SK-N-SH (cell line): ENCODE measurements at regions not wholly inside any gene's neighbourhood (a gene's known extent, or its start where the extent isn't known, plus 50 kb on each side); places are given as distances from the start of the nearest gene placed in this dataset.

Source experiments
- CTCF ChIA-PET: fragments of 300-600, 350-600 bp; formaldehyde crosslinking; extraction: SDS; loops from one replicate; lab custom pipeline; 2021; lab: Yijun Ruan, JAX
- POLR2A ChIA-PET: fragments of 350-600 bp; sonication (Branson Sonifier 250); formaldehyde crosslinking; extraction: SDS; loops from one replicate; lab custom pipeline; 2020; ENCODE audit warnings: antibody characterized with exemption, inconsistent platforms; lab: Yijun Ruan, JAX
- DNase-seq: peaks from one replicate; pipeline ENCODE4 v3.0.0; 2012
- H2AFZ ChIP-seq: fragments of 200-600 bp; sonication (generic); 2 replicates; pipeline ENCODE4 v1.8.1; 2016; ENCODE audit warnings: antibody characterized with exemption, mild to moderate bottlenecking, low read depth
- H3F3A ChIP-seq: fragments of 200-600 bp; sonication (generic); replicated peaks from 2 replicates; pipeline ENCODE3; 2016; ENCODE audit warnings: antibody characterized with exemption, mild to moderate bottlenecking; ENCODE audit not compliant: insufficient read depth
- H3K27ac ChIP-seq, 2 experiments: fragments of 200-500 bp in 1 of 2; fragments of 200-600 bp in 1 of 2; sonication (Bioruptor generic) in 1 of 2; sonication (generic), shearing (Covaris generic) in 1 of 2; 2 replicates each; pipeline versions ENCODE4 v1.5.1 to v1.6.1; 2014 to 2016; ENCODE audit warnings: low read depth in 2 of 2, inconsistent platforms in 1 of 2, low read length in 1 of 2, mild to moderate bottlenecking in 1 of 2, mixed read lengths in 1 of 2
- H3K27me3 ChIP-seq: fragments of 200-600 bp; sonication (generic), shearing (Covaris generic); 2 replicates; pipeline ENCODE4 v1.6.1; 2016; ENCODE audit warnings: mixed run types; ENCODE audit not compliant: insufficient read depth
- H3K36me3 ChIP-seq, 2 experiments: fragments of 200-500 bp in 1 of 2; fragments of 200-600 bp in 1 of 2; sonication (Bioruptor generic) in 1 of 2; sonication (generic) in 1 of 2; replicated peaks in 1 of 2; 2 replicates each; pipeline versions ENCODE3 to v1.5.1; 2014 to 2016; ENCODE audit warnings: low read length in 1 of 2, mild to moderate bottlenecking in 1 of 2; ENCODE audit not compliant: insufficient read depth in 2 of 2, control insufficient read depth in 1 of 2
- H3K4me1 ChIP-seq, 2 experiments: fragments of 200-500 bp in 1 of 2; fragments of 200-600 bp in 1 of 2; sonication (Bioruptor generic) in 1 of 2; sonication (generic), shearing (Covaris generic) in 1 of 2; 2 replicates each; pipeline versions ENCODE4 v1.5.1 to v1.6.1; 2014 to 2016; ENCODE audit warnings: low read depth in 1 of 2, low read length in 1 of 2, mixed run types in 1 of 2; ENCODE audit not compliant: insufficient read depth in 2 of 2, control insufficient read depth in 1 of 2
- H3K4me2 ChIP-seq: fragments of 200-600 bp; sonication (generic), shearing (Covaris generic); 2 replicates; pipeline ENCODE4 v1.6.1; 2017; ENCODE audit warnings: mixed run types
- H3K4me3 ChIP-seq, 2 experiments: fragments of 200-500 bp in 1 of 2; fragments of 200-600 bp in 1 of 2; sonication (Bioruptor generic) in 1 of 2; sonication (generic), shearing (Covaris generic) in 1 of 2; 2 replicates each; pipeline versions ENCODE4 v1.5.1 to v1.8.1; 2014 to 2016; ENCODE audit warnings: low read depth in 2 of 2, inconsistent platforms in 1 of 2, low read length in 1 of 2, mild to moderate bottlenecking in 1 of 2, mixed read lengths in 1 of 2, moderate library complexity in 1 of 2
- H3K79me2 ChIP-seq: fragments of 200-600 bp; sonication (generic); 2 replicates; pipeline ENCODE4 v1.8.1; 2017; ENCODE audit warnings: mild to moderate bottlenecking; ENCODE audit not compliant: insufficient read depth
- H3K9ac ChIP-seq: fragments of 200-600 bp; sonication (generic); 2 replicates; pipeline ENCODE4 v1.6.1; 2017; ENCODE audit warnings: mixed run types
- H3K9me2 ChIP-seq: fragments of 200-600 bp; sonication (generic); 2 replicates; pipeline ENCODE4 v1.6.1; 2017; ENCODE audit warnings: mixed run types
- H3K9me3 ChIP-seq: fragments of 200-600 bp; sonication (generic); 2 replicates; pipeline ENCODE4 v1.6.1; 2017; ENCODE audit warnings: mixed run types, mild to moderate bottlenecking, moderate library complexity
- H4K20me1 ChIP-seq: fragments of 200-600 bp; sonication (generic); 2 replicates; pipeline ENCODE4 v1.6.1; 2017; ENCODE audit warnings: mild to moderate bottlenecking, mixed run types; ENCODE audit not compliant: insufficient read depth
- CHD2 ChIP-seq: fragments of 150-350 bp; IDR thresholded peaks from 2 replicates; pipeline ENCODE4 v1.6.1; 2018; ENCODE audit warnings: low read length; ENCODE audit not compliant: partially characterized antibody
- ELF1 ChIP-seq: IDR thresholded peaks from 2 replicates; pipeline ENCODE4 v1.4.0; 2012
- FOXJ3 ChIP-seq: sonication (generic); formaldehyde crosslinking; IDR thresholded peaks from 2 replicates; pipeline ENCODE4 v1.5.1; 2020; ENCODE audit warnings: mild to moderate bottlenecking, missing genetic modification reagents
- FOXM1 ChIP-seq: IDR thresholded peaks from 2 replicates; pipeline ENCODE4 v1.4.0; 2012; ENCODE audit warnings: low read depth, mild to moderate bottlenecking
- GATA2 ChIP-seq: sonication (generic); formaldehyde crosslinking; IDR thresholded peaks from 2 replicates; pipeline ENCODE4 v1.5.0; 2020; ENCODE audit warnings: mild to moderate bottlenecking, missing genetic modification reagents
- IRF3 ChIP-seq: fragments of 150-350 bp; IDR thresholded peaks from 2 replicates; pipeline ENCODE4 v1.6.1; 2016; ENCODE audit warnings: mild to moderate bottlenecking, low read depth, low read length
- NFIC ChIP-seq: IDR thresholded peaks from 2 replicates; pipeline ENCODE4 v1.4.0; 2012; ENCODE audit warnings: borderline replicate concordance
- NRF1 ChIP-seq: IDR thresholded peaks from 2 replicates; pipeline ENCODE4 v1.6.1; 2012; ENCODE audit warnings: low read depth, mild to moderate bottlenecking, low read length
- REST ChIP-seq: IDR thresholded peaks from 2 replicates; pipeline ENCODE4 v1.6.1; 2012; ENCODE audit warnings: mild to moderate bottlenecking, low read depth, low read length, moderate library complexity
- RFX5 ChIP-seq: IDR thresholded peaks from 2 replicates; pipeline ENCODE4 v1.6.1; 2012; ENCODE audit warnings: mild to moderate bottlenecking, improper control_type of control experiment, low read length
- RXRA ChIP-seq: IDR thresholded peaks from 2 replicates; pipeline ENCODE4 v1.4.0; 2012; ENCODE audit warnings: low read depth, mild to moderate bottlenecking, borderline replicate concordance
- TEAD4 ChIP-seq: IDR thresholded peaks from 2 replicates; pipeline ENCODE4 v1.4.0; 2012; ENCODE audit warnings: mild to moderate bottlenecking, borderline replicate concordance; ENCODE audit not compliant: insufficient read depth
- USF2 ChIP-seq: fragments of 150-350 bp; IDR thresholded peaks from 2 replicates; pipeline ENCODE4 v1.6.1; 2017; ENCODE audit warnings: antibody characterized with exemption, low read length, low read depth, borderline replicate concordance
- YY1 ChIP-seq: IDR thresholded peaks from 2 replicates; pipeline ENCODE4 v1.4.0; 2012; ENCODE audit warnings: low read depth, mild to moderate bottlenecking
- ZBTB33 ChIP-seq: IDR thresholded peaks from 2 replicates; pipeline ENCODE4 v1.4.0; 2012; ENCODE audit warnings: low read depth, borderline replicate concordance
- WGBS: methylation state at CpG from one replicate; pipeline ENCODE4 v1.1.6; 2017; ENCODE audit warnings: low lambda C conversion rate; 5-methylcytosine and 5-hydroxymethylcytosine counted together

GRCh38 chr15:31839388-31839787 lies 190.9 kb upstream of the CHRNA7 start (continued):
- no peak for TF ChIP-seq FOXM1

DNA sequence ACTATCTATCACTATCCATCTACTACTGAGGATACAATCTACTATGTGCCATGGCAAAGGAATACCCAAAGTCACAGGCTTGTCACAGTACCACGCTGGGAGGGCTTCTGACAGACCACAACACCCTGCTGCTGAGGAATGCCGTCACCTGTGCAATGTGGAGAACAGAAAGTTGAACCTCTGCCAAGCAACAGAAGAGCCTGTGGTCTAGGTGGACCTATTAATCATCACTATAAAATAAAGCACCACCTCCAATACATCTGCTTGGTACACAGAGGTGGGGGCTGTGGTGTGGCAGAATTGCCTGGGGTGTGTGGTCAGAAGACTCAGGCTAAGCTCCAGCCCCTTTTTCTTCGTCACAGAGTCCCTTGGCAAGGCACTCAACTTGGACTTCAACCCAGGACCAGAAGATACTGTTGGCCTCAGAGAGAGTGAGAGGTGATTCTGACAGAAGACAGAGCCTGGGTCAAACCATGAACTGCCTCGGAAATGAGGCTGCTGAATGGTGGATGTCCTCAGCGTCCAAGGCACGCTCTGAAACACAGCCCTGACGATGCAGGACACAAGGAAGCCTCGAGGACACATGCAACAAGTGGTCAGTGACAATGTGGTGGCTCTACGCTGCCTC lies 189.4 kb upstream of the CHRNA7 start:
- TF ChIP-seq ELF1 (no peak), IRF3 (no peak), NRF1 (no peak), ZBTB33 (no peak), CHD2 (no peak), YY1 (no peak), TEAD4 (no peak)
- H3K27ac ChIP-seq, result no peak overlapping the region
- no peak overlapping the region for H3K4me2 ChIP-seq
- H3K36me3 ChIP-seq, result no peaks in the 10 kb centered on the region
- no peak overlapping the region for H3K4me3 ChIP-seq
- H3F3A ChIP-seq, result no peaks in the 10 kb centered on the region
- H3K79me2 ChIP-seq, result no peaks in the 10 kb centered on the region
- H3K9ac ChIP-seq, result no peak overlapping the region
- H3K9me3 ChIP-seq, result no peaks in the 10 kb centered on the region
- H3K27me3 ChIP-seq, result no peaks in the 10 kb centered on the region
- H2AFZ ChIP-seq, result no peak overlapping the region
- peaks cover 0 to 10% of the 10 kb centered on the region in 2 experiments; a peak in 1 of 4 replicates for H3K4me1 ChIP-seq
- DNase-seq, result no peak
- ChIA-PET CTCF (interaction anchor here (1.3 kb wide), 1 partner anchor 27 kb away, joined by 3 read pairs; no protein-coding TSS in a partner anchor), POLR2A (no interaction called here)
- 24% methylated on average over 9 of the region's 9 CpGs for WGBS
- no peaks in the 10 kb centered on the region for H4K20me1 ChIP-seq
- no peaks in the 10 kb centered on the region for H3K9me2 ChIP-seq

- H3K4me3 ChIP-seq, result no peak overlapping the region
- H3K79me2 ChIP-seq, result no peaks in the 10 kb centered on the region
- TF ChIP-seq USF2 (no peak), REST (no peak), FOXJ3 (CRISPR knock-in tag) (no peak), RFX5 (no peak), RXRA (no peak), NFIC (no peak), TEAD4 (no peak), YY1 (no peak), CHD2 (no peak), GATA2 (CRISPR knock-in tag) (no peak)
- no peaks in the 10 kb centered on the region for H3K36me3 ChIP-seq
- no peaks in the 10 kb centered on the region for H3F3A ChIP-seq
- H3K9me2 ChIP-seq, result no peaks in the 10 kb centered on the region
- ChIA-PET POLR2A (no interaction called here), CTCF (interaction anchor here (1.3 kb wide), 1 partner anchor 25 kb away, joined by 3 read pairs; no protein-coding TSS in a partner anchor)
- H3K9me3 ChIP-seq, result no peaks in the 10 kb centered on the region
- WGBS, result 18% methylated on average over 6 of the region's 6 CpGs
- H3K4me1 ChIP-seq, result peaks cover 0 to 10% of the 10 kb centered on the region in 2 experiments; a peak in 1 of 4 replicates
- H2AFZ ChIP-seq, result no peak overlapping the region
- H3K4me2 ChIP-seq, result no peak overlapping the region
- no peak for DNase-seq
- H3K27ac ChIP-seq, result peak overlapping the region in 1 of 2 experiments; percentile 22; a peak in 1 of 4 replicates
- no peaks in the 10 kb centered on the region for H3K27me3 ChIP-seq
- no peak overlapping the region for H3K9ac ChIP-seq
- no peaks in the 10 kb centered on the region for H4K20me1 ChIP-seq
Measured at GRCh38 chr15:31842532-31843195, 187.7 kb upstream of the CHRNA7 start.
